ENCODE measurements at regions not wholly inside any gene's neighbourhood (a gene's known extent, or its start where the extent isn't known, plus 50 kb on each side); places are given as distances from the start of the nearest gene placed in this dataset.

DNA sequence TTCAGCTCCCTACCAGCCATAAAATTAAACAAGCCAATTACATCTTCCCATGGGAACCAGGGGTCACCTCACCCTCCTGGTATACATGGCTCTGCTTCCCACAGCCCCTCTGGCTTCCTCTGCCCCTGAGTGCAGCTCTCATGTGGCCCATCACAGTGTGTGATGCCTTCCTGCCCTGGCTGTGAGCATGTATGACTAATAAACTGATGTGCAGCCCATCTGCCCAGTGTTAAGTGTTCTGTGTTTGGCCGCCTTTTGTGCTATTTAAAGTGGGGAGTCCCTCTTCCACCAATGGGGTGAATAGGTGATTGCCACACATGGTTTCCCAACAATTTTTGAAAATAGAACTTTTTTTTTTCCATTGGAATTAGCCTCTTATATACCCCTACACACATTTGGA lies 87.7 kb upstream of the PIEZO2 start:
- TF ChIP-seq, protein P1, sequence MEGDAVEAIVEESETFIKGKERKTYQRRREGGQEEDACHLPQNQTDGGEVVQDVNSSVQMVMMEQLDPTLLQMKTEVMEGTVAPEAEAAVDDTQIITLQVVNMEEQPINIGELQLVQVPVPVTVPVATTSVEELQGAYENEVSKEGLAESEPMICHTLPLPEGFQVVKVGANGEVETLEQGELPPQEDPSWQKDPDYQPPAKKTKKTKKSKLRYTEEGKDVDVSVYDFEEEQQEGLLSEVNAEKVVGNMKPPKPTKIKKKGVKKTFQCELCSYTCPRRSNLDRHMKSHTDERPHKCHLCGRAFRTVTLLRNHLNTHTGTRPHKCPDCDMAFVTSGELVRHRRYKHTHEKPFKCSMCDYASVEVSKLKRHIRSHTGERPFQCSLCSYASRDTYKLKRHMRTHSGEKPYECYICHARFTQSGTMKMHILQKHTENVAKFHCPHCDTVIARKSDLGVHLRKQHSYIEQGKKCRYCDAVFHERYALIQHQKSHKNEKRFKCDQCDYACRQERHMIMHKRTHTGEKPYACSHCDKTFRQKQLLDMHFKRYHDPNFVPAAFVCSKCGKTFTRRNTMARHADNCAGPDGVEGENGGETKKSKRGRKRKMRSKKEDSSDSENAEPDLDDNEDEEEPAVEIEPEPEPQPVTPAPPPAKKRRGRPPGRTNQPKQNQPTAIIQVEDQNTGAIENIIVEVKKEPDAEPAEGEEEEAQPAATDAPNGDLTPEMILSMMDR (IDR thresholded peaks at IDR 0.05) = no peak
- TF ChIP-seq ZFX (IDR thresholded peaks at IDR 0.05; ENCODE audit: borderline replicate concordance) = no peak

Data from 22Rv1 (cell line).